Prostate gland (tissue), 2 donors: ENCODE measurements at regions not wholly inside any gene's neighbourhood (a gene's known extent, or its start where the extent isn't known, plus 50 kb on each side); places are given as distances from the start of the nearest gene placed in this dataset.

Experiments
- DNase-seq: peaks from one replicate; pipeline ENCODE4 v3.0.0-alpha.2; 2019; ENCODE audit warnings: low spot score
- H3K27ac ChIP-seq, 2 donors: fragments of 200-600 bp; sonication (generic); 2 replicates each; pipeline ENCODE4 v1.5.1; 2017 to 2019
- H3K27me3 ChIP-seq: fragments of 200-600 bp; sonication (generic); replicated peaks from 2 replicates; pipeline ENCODE4 v1.5.1; 2019; ENCODE audit not compliant: insufficient read depth
- H3K36me3 ChIP-seq, 2 donors: fragments of 200-600 bp; sonication (generic); 1 replicate in 1 of 2; 2 replicates in 1 of 2; pipeline versions ENCODE4 v1.5.1 to v1.8.1; 2017 to 2019
- H3K4me1 ChIP-seq: fragments of 200-600 bp; sonication (generic); replicated peaks from 2 replicates; pipeline ENCODE4 v1.5.1; 2019
- H3K4me3 ChIP-seq, 2 donors: fragments of 200-600 bp; sonication (generic); 2 replicates each; pipeline ENCODE4 v1.5.1; 2017 to 2019
- H3K9me3 ChIP-seq: fragments of 200-600 bp; sonication (generic); 2 replicates; pipeline ENCODE4 v1.5.1; 2017
- CTCF ChIP-seq, 4 experiments: fragments of 200-600 bp in 2 of 4; fragments of 450-650 bp in 2 of 4; sonication (generic) in 2 of 4; IDR thresholded peaks; 1 replicate in 3 of 4; 2 replicates in 1 of 4; pipeline ENCODE4 v1.5.1; 2016 to 2019; ENCODE audit warnings: antibody characterized with exemption in 4 of 4, mild to moderate bottlenecking in 2 of 4, moderate library complexity in 2 of 4
- POLR2A ChIP-seq: fragments of 450-650 bp; IDR thresholded peaks from one replicate; pipeline ENCODE4 v1.6.1; 2016; ENCODE audit warnings: antibody characterized with exemption, mild to moderate bottlenecking
- POLR2AphosphoS5 ChIP-seq: sonication (generic); formaldehyde crosslinking; IDR thresholded peaks from one replicate; pipeline ENCODE4 v1.6.1; 2017; ENCODE audit warnings: antibody characterized with exemption
- WGBS: methylation state at CpG from one replicate; pipeline ENCODE4 v1.1.5; 2018; 5-methylcytosine and 5-hydroxymethylcytosine counted together
- intact Hi-C: fragments of 100-400 bp; cut with DNase I; formaldehyde crosslinking; loops from one replicate; pipeline ENCODE4 v1.14.2; 2022

- H3K9me3 ChIP-seq: no peaks in the 10 kb centered on the region
- TF ChIP-seq POLR2A (no peak), CTCF (IDR thresholded peaks at IDR 0.05) (peak in 3 of 4 experiments; percentile 27 to 45 (median 42))
- no peaks in the 10 kb centered on the region for H3K36me3 ChIP-seq
- intact Hi-C loops: no loop called here
- no peak overlapping the region for H3K4me3 ChIP-seq
- H3K27me3 ChIP-seq: no peaks in the 10 kb centered on the region
- no peak overlapping the region for H3K27ac ChIP-seq
- 18% methylated on average over 4 of the region's 4 CpGs for WGBS
- no peaks in the 10 kb centered on the region for H3K4me1 ChIP-seq
- DNase-seq: peak; percentile 6
These were observed 332.7 kb upstream of the IGFBP7 start for GRCh38 chr4:57442831-57443291.

- TF ChIP-seq POLR2AphosphoS5 (no peak), POLR2A (no peak)
- DNase-seq: no peak
- intact Hi-C loops: no loop called here
- no peaks in the 10 kb centered on the region for H3K36me3 ChIP-seq
- no peak overlapping the region for H3K4me3 ChIP-seq
- 32% methylated on average over 7 of the region's 7 CpGs for WGBS
- no peaks in the 10 kb centered on the region for H3K27me3 ChIP-seq
- H3K9me3 ChIP-seq: no peaks in the 10 kb centered on the region
- H3K4me1 ChIP-seq: no peaks in the 10 kb centered on the region
- no peak overlapping the region for H3K27ac ChIP-seq
These were observed 332.1 kb upstream of the IGFBP7 start for GRCh38 chr4:57442241-57442640.

- TF ChIP-seq CTCF (IDR thresholded peaks at IDR 0.05) (no peak), POLR2A (no peak), POLR2AphosphoS5 (no peak)
- intact Hi-C loops: no loop called here
- Histone ChIP-seq H3K9me3 (no peaks in the 10 kb centered on the region), H3K27me3 (no peaks in the 10 kb centered on the region), H3K4me1 (no peaks in the 10 kb centered on the region), H3K36me3 (no peaks in the 10 kb centered on the region), H3K4me3 (no peak overlapping the region), H3K27ac (no peak overlapping the region)
- WGBS: 47% methylated on average over 8 of the region's 8 CpGs
- no peak for DNase-seq
These were observed 327.5 kb upstream of the IGFBP7 start for GRCh38 chr4:57437649-57438048.

- no peaks in the 10 kb centered on the region for H3K9me3 ChIP-seq
- H3K4me1 ChIP-seq: no peaks in the 10 kb centered on the region
- H3K4me3 ChIP-seq: no peak overlapping the region
- TF ChIP-seq CTCF (IDR thresholded peaks at IDR 0.05) (no peak), POLR2AphosphoS5 (no peak), POLR2A (no peak)
- H3K27ac ChIP-seq: no peak overlapping the region
- WGBS: 74% methylated on average over 3 of the region's 3 CpGs
- DNase-seq: no peak
- intact Hi-C loops: no loop called here
- H3K27me3 ChIP-seq: no peaks in the 10 kb centered on the region
- H3K36me3 ChIP-seq: no peaks in the 10 kb centered on the region
These were observed 325.1 kb upstream of the IGFBP7 start for GRCh38 chr4:57435300-57435699.

- Histone ChIP-seq H3K4me3 (no peak overlapping the region), H3K27ac (no peak overlapping the region), H3K27me3 (no peaks in the 10 kb centered on the region), H3K4me1 (no peaks in the 10 kb centered on the region), H3K36me3 (no peaks in the 10 kb centered on the region), H3K9me3 (no peaks in the 10 kb centered on the region)
- no peak for TF ChIP-seq CTCF (IDR thresholded peaks at IDR 0.05)
- no peak for TF ChIP-seq POLR2A
- no peak for TF ChIP-seq POLR2AphosphoS5
- 65% methylated on average over 2 of the region's 2 CpGs for WGBS
- intact Hi-C loops: no loop called here
- no peak for DNase-seq
These were observed 320.5 kb upstream of the IGFBP7 start for GRCh38 chr4:57430726-57431125.
